ENCODE measurements at regions not wholly inside any gene's neighbourhood (a gene's known extent, or its start where the extent isn't known, plus 50 kb on each side); places are given as distances from the start of the nearest gene placed in this dataset.

DNA sequence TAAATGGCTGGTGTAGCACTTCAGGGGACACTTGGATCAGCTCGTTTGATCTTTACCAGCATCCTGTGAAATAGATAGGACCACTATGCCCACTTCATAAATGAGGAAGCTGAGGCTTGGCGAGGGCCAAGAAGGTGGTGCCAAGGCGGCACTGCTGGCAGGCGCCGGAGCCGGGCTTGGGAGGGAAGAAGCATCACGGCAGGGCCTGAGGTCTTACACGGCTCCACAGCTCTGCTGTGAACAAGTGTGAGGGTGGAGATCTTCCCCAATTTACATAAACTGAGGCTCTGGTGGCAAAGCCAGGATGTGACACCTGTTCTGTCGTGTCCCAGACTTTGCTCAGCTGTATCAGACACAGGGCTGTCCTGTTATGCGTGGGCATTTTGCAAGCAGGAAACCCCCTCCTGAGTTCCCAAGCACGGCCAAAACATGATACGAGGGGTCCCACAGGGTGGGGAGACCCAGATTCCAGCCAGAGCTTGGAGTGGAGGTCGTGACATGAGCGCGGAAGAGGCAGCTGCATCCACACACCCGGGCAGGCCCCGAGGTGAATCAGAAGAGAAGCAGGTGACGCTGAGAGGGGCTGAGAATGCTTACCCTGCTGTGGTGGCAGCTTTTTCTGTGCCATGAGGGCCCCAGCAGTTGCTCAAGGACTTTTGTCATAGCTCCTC, 117.5 kb upstream of the BOD1 start:
- H2AK5ac ChIP-seq (ENCODE audit: insufficient read length, low read length) = no peak overlapping the region
- H3K27me3 ChIP-seq (ENCODE audit: insufficient read depth, low read length) = no peaks in the 10 kb centered on the region
- WGBS (ENCODE audit: extremely low coverage, insufficient read length, low lambda C conversion rate) = no CpG with 5 or more reads among the region's 18 CpGs
- H2BK12ac ChIP-seq (ENCODE audit: insufficient read length, low read depth, low read length) = no peak overlapping the region
- H4K20me1 ChIP-seq (ENCODE audit: control insufficient read depth, insufficient read depth, insufficient read length) = no peaks in the 10 kb centered on the region
- no peaks in the 10 kb centered on the region for H3K9me3 ChIP-seq (ENCODE audit: control insufficient read depth, low read depth, low read length)
- no peak overlapping the region for H2AFZ ChIP-seq (ENCODE audit: low read length)
- no peak overlapping the region for H3K14ac ChIP-seq (ENCODE audit: insufficient read depth, low read length)
- H2BK20ac ChIP-seq (ENCODE audit: low read depth, low read length, poor library complexity, severe bottlenecking) = no peak overlapping the region
- no peak overlapping the region for H2BK120ac ChIP-seq (ENCODE audit: low read depth, low read length, poor library complexity, severe bottlenecking)
- Mint-ChIP-seq H3K36me3 (ENCODE audit: insufficient read depth in 1 of 3, low read depth in 3 of 3) (peaks cover 0 to 18% (median 5%) of the 10 kb centered on the region in 3 experiments; a peak in 5 of 7 replicates), H3K27me3 (ENCODE audit: low read depth) (no peaks in the 10 kb centered on the region), H3K4me1 (peaks cover 18 to 25% of the 10 kb centered on the region in 2 experiments), H3K27ac (no peak overlapping the region), H3K4me3 (no peak overlapping the region), H3K9me3 (no peaks in the 10 kb centered on the region)
- H3K9ac ChIP-seq (ENCODE audit: extremely low read depth, insufficient read length, low read length) = no peak overlapping the region
- H4K8ac ChIP-seq (replicated peaks; ENCODE audit: insufficient read length, low read depth, low read length) = no peak overlapping the region
- H3K79me2 ChIP-seq (ENCODE audit: insufficient read depth, low read length) = no peaks in the 10 kb centered on the region
- no peaks in the 10 kb centered on the region for H3K23me2 ChIP-seq (ENCODE audit: insufficient read length, low read depth, low read length, poor library complexity, severe bottlenecking)
- H3K27ac ChIP-seq (ENCODE audit: insufficient read length, low read depth, low read length) = no peak overlapping the region
- no peaks in the 10 kb centered on the region; the same call in 1 of the 2 replicates for H3K4me1 ChIP-seq (ENCODE audit: insufficient read depth, low read length)
- H2BK15ac ChIP-seq (ENCODE audit: low read depth, low read length) = no peak overlapping the region
- H3K79me1 ChIP-seq (ENCODE audit: insufficient read depth, low read depth, low read length, poor library complexity, severe bottlenecking) = no peaks in the 10 kb centered on the region
- no peak overlapping the region for H3K23ac ChIP-seq (ENCODE audit: insufficient read length, low read depth, low read length)
- H3K4ac ChIP-seq (ENCODE audit: low read depth, low read length) = no peak overlapping the region
- H3K56ac ChIP-seq (ENCODE audit: insufficient read length, low read depth, low read length) = no peak overlapping the region
- no peak overlapping the region for H2BK5ac ChIP-seq (ENCODE audit: insufficient read length, low read length)
- TF ChIP-seq, protein P1, sequence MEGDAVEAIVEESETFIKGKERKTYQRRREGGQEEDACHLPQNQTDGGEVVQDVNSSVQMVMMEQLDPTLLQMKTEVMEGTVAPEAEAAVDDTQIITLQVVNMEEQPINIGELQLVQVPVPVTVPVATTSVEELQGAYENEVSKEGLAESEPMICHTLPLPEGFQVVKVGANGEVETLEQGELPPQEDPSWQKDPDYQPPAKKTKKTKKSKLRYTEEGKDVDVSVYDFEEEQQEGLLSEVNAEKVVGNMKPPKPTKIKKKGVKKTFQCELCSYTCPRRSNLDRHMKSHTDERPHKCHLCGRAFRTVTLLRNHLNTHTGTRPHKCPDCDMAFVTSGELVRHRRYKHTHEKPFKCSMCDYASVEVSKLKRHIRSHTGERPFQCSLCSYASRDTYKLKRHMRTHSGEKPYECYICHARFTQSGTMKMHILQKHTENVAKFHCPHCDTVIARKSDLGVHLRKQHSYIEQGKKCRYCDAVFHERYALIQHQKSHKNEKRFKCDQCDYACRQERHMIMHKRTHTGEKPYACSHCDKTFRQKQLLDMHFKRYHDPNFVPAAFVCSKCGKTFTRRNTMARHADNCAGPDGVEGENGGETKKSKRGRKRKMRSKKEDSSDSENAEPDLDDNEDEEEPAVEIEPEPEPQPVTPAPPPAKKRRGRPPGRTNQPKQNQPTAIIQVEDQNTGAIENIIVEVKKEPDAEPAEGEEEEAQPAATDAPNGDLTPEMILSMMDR (conservative IDR thresholded peaks at IDR 0.05) = no peak
- no peak overlapping the region for H3K4me2 ChIP-seq (ENCODE audit: insufficient read depth, insufficient read length, low read length)
- no peak overlapping the region for H3K18ac ChIP-seq (ENCODE audit: insufficient read length, low read depth, low read length)
- H3T11ph ChIP-seq (ENCODE audit: low read length) = no peak overlapping the region
- DNase-seq = no peak
- no peak overlapping the region for H4K5ac ChIP-seq (ENCODE audit: insufficient read length, low read depth, low read length)
- no peak overlapping the region for H4K91ac ChIP-seq (ENCODE audit: insufficient read length, low read depth, low read length)

All from H9 (cell line).